ENCODE measurements at regions not wholly inside any gene's neighbourhood (a gene's known extent, or its start where the extent isn't known, plus 50 kb on each side); places are given as distances from the start of the nearest gene placed in this dataset.

- no peak for TF ChIP-seq POLR2A (IDR thresholded peaks at IDR 0.05)
- no peak for TF ChIP-seq CTCF (IDR thresholded peaks at IDR 0.05)
- TF ChIP-seq POLR2AphosphoS5 (IDR thresholded peaks at IDR 0.05): no peak
- TF ChIP-seq EP300 (IDR thresholded peaks at IDR 0.05): no peak
Measured at GRCh38 chr10:4049348-4049747, 264.3 kb upstream of the KLF6 start.
